DOHH2 (cell line): ENCODE measurements at regions not wholly inside any gene's neighbourhood (a gene's known extent, or its start where the extent isn't known, plus 50 kb on each side); places are given as distances from the start of the nearest gene placed in this dataset.

Source experiments
- H3F3A ChIP-seq: fragments of 200-600 bp; sonication (generic), shearing (Covaris generic); 2 replicates; pipeline ENCODE4 v1.6.0; 2016; ENCODE audit warnings: antibody characterized with exemption, mild to moderate bottlenecking; ENCODE audit not compliant: control insufficient read depth, insufficient read depth
- H3K27ac ChIP-seq: fragments of 200-600 bp; sonication (generic); 2 replicates; pipeline ENCODE4 v1.5.1; 2014; ENCODE audit warnings: low read depth, mild to moderate bottlenecking, low read length, moderate library complexity
- H3K27me3 ChIP-seq: fragments of 200-600 bp; sonication (generic); 2 replicates; pipeline ENCODE4 v1.6.1; 2014; ENCODE audit warnings: mild to moderate bottlenecking, low read length, mixed read lengths; ENCODE audit not compliant: control insufficient read depth
- H3K36me3 ChIP-seq: fragments of 200-600 bp; sonication (generic); 2 replicates; pipeline ENCODE4 v1.6.1; 2014; ENCODE audit warnings: mild to moderate bottlenecking, low read length, moderate library complexity, mixed read lengths; ENCODE audit not compliant: control insufficient read depth
- H3K4me1 ChIP-seq: fragments of 200-600 bp; sonication (generic); 2 replicates; pipeline ENCODE4 v1.6.1; 2014; ENCODE audit warnings: mild to moderate bottlenecking, low read length, mixed read lengths; ENCODE audit not compliant: control insufficient read depth
- H3K4me2 ChIP-seq: fragments of 200-600 bp; sonication (generic); 2 replicates; pipeline ENCODE4 v1.6.0; 2014; ENCODE audit warnings: mild to moderate bottlenecking, low read length, moderate library complexity
- H3K4me3 ChIP-seq: fragments of 200-600 bp; sonication (generic); 2 replicates; pipeline ENCODE4 v1.5.1; 2014; ENCODE audit warnings: mild to moderate bottlenecking, low read length, mixed read lengths
- H3K79me2 ChIP-seq: fragments of 200-600 bp; sonication (generic); 2 replicates; pipeline ENCODE4 v1.6.1; 2014; ENCODE audit warnings: mild to moderate bottlenecking, low read length, mixed read lengths; ENCODE audit not compliant: control insufficient read depth
- H3K9me2 ChIP-seq: fragments of 200-600 bp; sonication (generic); replicated peaks from 2 replicates; pipeline ENCODE4 v1.6.1; 2014; ENCODE audit warnings: mild to moderate bottlenecking, low read length, mixed read lengths; ENCODE audit not compliant: control insufficient read depth
- H3K9me3 ChIP-seq: fragments of 200-600 bp; sonication (generic); 2 replicates; pipeline ENCODE4 v1.6.1; 2014; ENCODE audit warnings: antibody characterized with exemption, low read length, mixed read lengths; ENCODE audit not compliant: control insufficient read depth, insufficient read depth
- H4K20me1 ChIP-seq: fragments of 200-600 bp; sonication (generic); 2 replicates; pipeline ENCODE4 v1.6.0; 2014; ENCODE audit warnings: low read depth, mild to moderate bottlenecking, antibody characterized with exemption, low read length, moderate library complexity; ENCODE audit not compliant: control insufficient read depth, insufficient read depth
- EZH2phosphoT487 ChIP-seq: fragments of 200-600 bp; sonication (generic); IDR thresholded peaks from 2 replicates; pipeline ENCODE4 v1.6.1; 2017; ENCODE audit warnings: borderline replicate concordance, mild to moderate bottlenecking, antibody characterized with exemption, low read length, moderate library complexity, mixed read lengths
- TF ChIP-seq, protein P1 (sequence below): fragments of 200-600 bp; sonication (generic); IDR thresholded peaks from one replicate; pipeline ENCODE4 v1.5.1; 2014; ENCODE audit warnings: antibody characterized with exemption, mild to moderate bottlenecking, low read depth, low read length; ENCODE audit not compliant: poor library complexity, severe bottlenecking

DNA sequence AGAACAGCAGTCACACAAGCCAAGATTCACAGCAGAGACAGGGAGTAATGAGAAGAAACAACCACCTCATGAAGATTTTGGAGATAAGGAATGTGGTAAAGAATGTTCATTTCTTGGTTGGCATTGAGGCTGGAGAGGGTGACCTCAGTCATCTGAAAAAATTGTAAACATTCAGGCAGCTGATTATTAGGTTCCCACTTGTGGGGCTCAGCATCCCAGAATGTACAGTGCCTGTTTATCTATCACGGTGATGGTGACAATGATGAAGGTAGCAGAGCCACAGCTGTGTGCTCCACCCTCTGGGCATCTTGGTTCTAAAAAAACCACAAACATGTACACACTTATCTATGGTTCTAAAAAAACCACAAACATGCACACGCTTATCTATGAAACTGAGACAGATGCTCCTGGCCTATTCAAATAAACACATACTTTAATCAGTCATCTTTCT, 143.9 kb upstream of the MOCS2 start:
- H3K79me2 ChIP-seq, result no peaks in the 10 kb centered on the region
- no peak overlapping the region for H3K4me3 ChIP-seq
- no peaks in the 10 kb centered on the region for H4K20me1 ChIP-seq
- no peaks in the 10 kb centered on the region for H3K27me3 ChIP-seq
- H3K9me2 ChIP-seq, result no peaks in the 10 kb centered on the region
- no peak overlapping the region for H3K4me2 ChIP-seq
- H3K27ac ChIP-seq, result no peak overlapping the region
- H3F3A ChIP-seq, result no peaks in the 10 kb centered on the region
- H3K36me3 ChIP-seq, result no peaks in the 10 kb centered on the region
- no peak for TF ChIP-seq EZH2phosphoT487
- TF ChIP-seq, protein P1, sequence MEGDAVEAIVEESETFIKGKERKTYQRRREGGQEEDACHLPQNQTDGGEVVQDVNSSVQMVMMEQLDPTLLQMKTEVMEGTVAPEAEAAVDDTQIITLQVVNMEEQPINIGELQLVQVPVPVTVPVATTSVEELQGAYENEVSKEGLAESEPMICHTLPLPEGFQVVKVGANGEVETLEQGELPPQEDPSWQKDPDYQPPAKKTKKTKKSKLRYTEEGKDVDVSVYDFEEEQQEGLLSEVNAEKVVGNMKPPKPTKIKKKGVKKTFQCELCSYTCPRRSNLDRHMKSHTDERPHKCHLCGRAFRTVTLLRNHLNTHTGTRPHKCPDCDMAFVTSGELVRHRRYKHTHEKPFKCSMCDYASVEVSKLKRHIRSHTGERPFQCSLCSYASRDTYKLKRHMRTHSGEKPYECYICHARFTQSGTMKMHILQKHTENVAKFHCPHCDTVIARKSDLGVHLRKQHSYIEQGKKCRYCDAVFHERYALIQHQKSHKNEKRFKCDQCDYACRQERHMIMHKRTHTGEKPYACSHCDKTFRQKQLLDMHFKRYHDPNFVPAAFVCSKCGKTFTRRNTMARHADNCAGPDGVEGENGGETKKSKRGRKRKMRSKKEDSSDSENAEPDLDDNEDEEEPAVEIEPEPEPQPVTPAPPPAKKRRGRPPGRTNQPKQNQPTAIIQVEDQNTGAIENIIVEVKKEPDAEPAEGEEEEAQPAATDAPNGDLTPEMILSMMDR, result no peak
- H3K4me1 ChIP-seq, result no peaks in the 10 kb centered on the region
- no peaks in the 10 kb centered on the region for H3K9me3 ChIP-seq

DNA sequence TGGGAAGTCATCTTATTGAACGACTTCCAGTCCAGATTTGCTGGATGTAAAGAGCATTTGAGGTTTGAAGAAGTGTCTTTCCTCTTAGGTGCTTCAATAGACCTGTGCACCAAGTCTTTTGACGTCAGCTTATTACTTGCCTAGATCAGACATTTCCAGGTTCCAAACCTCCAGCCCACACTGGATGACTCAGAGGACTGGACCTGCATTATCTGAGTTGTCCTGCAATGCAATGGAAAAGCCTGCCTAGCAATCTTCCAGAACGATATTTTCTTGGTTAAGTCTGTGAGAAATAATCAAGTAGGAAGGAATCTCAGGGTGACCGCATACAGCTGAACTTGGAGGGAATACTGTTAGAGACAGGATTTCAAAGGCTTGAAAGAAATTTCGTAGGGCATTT, 147.2 kb upstream of the MOCS2 start:
- Histone ChIP-seq H4K20me1 (no peaks in the 10 kb centered on the region), H3K9me3 (no peaks in the 10 kb centered on the region), H3K4me2 (no peak overlapping the region), H3K27ac (no peak overlapping the region), H3K4me1 (no peaks in the 10 kb centered on the region), H3K27me3 (no peaks in the 10 kb centered on the region), H3K79me2 (no peaks in the 10 kb centered on the region), H3K36me3 (no peaks in the 10 kb centered on the region), H3F3A (no peaks in the 10 kb centered on the region), H3K4me3 (no peak overlapping the region), H3K9me2 (no peaks in the 10 kb centered on the region)
- no peak for TF ChIP-seq EZH2phosphoT487
- TF ChIP-seq, protein P1, result no peak

DNA sequence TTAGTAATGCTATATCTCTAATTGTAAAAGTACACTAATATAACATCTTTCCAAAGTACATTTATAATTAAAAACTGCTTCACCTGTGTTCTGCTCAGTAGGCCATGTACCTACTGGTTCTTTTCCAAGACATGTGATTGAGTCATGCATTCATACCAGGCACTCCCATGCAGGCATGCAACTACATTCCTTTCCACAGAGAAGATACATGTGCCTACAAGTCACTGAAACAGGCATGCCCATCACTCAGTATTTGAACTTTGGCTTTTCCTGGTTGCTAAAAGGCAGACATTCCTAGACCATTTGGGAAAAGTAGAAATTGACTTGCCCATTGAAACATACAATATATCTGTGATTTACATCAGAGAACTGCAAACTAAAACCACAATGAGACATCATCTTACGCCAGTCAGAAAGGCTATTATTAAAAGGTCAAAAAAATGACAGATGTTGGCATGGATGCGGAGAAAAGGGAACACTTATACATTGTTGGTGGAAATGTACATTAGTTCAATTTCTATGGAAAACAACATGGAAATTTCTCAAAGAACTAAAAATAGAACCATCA, 148.3 kb upstream of the MOCS2 start:
- TF ChIP-seq, protein P1, result no peak
- TF ChIP-seq EZH2phosphoT487, result no peak
- H4K20me1 ChIP-seq, result no peaks in the 10 kb centered on the region
- H3K27me3 ChIP-seq, result no peaks in the 10 kb centered on the region
- H3K4me1 ChIP-seq, result no peaks in the 10 kb centered on the region
- H3K79me2 ChIP-seq, result no peaks in the 10 kb centered on the region
- no peak overlapping the region for H3K4me2 ChIP-seq
- no peaks in the 10 kb centered on the region for H3K9me3 ChIP-seq
- no peaks in the 10 kb centered on the region for H3K9me2 ChIP-seq
- H3K4me3 ChIP-seq, result no peak overlapping the region
- H3K27ac ChIP-seq, result no peak overlapping the region
- H3K36me3 ChIP-seq, result no peaks in the 10 kb centered on the region
- H3F3A ChIP-seq, result no peaks in the 10 kb centered on the region
